HEK293 (cell line): ENCODE measurements at regions not wholly inside any gene's neighbourhood (a gene's known extent, or its start where the extent isn't known, plus 50 kb on each side); places are given as distances from the start of the nearest gene placed in this dataset.

ENCODE experiments used
- CTCF ChIA-PET: fragments of 350-600 bp; formaldehyde crosslinking; extraction: SDS; loops from one replicate; lab custom pipeline; 2021; ENCODE audit warnings: antibody characterized with exemption; lab: Yijun Ruan, JAX
- POLR2A ChIA-PET: fragments of 300-600 bp; formaldehyde crosslinking; extraction: SDS; loops from one replicate; lab custom pipeline; 2020; ENCODE audit warnings: antibody characterized with exemption, inconsistent platforms; lab: Yijun Ruan, JAX
- H3K27ac ChIP-seq: fragments of 200-500 bp; sonication (Bioruptor generic); 2 replicates; pipeline ENCODE4 v1.5.1; 2014; ENCODE audit warnings: low read depth, low read length, control low read depth, inconsistent platforms; ENCODE audit errors: extremely low read depth
- H3K36me3 ChIP-seq, 2 experiments: fragments of 200-500 bp in 1 of 2; sonication (Bioruptor generic) in 1 of 2; 1 replicate in 1 of 2; 2 replicates in 1 of 2; pipeline ENCODE4 v1.5.1; 2014 to 2017; ENCODE audit warnings: inconsistent platforms in 2 of 2, low read length in 2 of 2; ENCODE audit not compliant: control insufficient read depth in 2 of 2, insufficient read depth in 1 of 2
- H3K4me1 ChIP-seq: fragments of 200-500 bp; sonication (Bioruptor generic); 2 replicates; pipeline ENCODE4 v1.5.1; 2014; ENCODE audit warnings: mild to moderate bottlenecking, low read length, inconsistent platforms; ENCODE audit not compliant: control insufficient read depth, insufficient read depth
- H3K4me3 ChIP-seq: 2 replicates; pipeline ENCODE4 v1.5.1; 2011; ENCODE audit warnings: low read depth, mild to moderate bottlenecking, control low read depth, low read length, moderate library complexity
- H3K9me3 ChIP-seq: fragments of 200-500 bp; sonication (Bioruptor generic); 2 replicates; pipeline ENCODE4 v1.5.1; 2014; ENCODE audit warnings: low read depth, low read length, inconsistent platforms; ENCODE audit not compliant: control insufficient read depth, insufficient read depth
- FEZF1 ChIP-seq: fragments of 450-650 bp; formaldehyde crosslinking; IDR thresholded peaks from 2 replicates; pipeline ENCODE4 v1.5.1; 2016; ENCODE audit warnings: missing biosample characterization, missing genetic modification characterization
- GLI2 ChIP-seq: fragments of 450-650 bp; formaldehyde crosslinking; IDR thresholded peaks from 2 replicates; pipeline ENCODE4; 2017; ENCODE audit warnings: missing biosample characterization, missing genetic modification characterization, low read depth, borderline replicate concordance
- OSR2 ChIP-seq: fragments of 450-650 bp; formaldehyde crosslinking; IDR thresholded peaks from 2 replicates; pipeline ENCODE4 v1.5.1; 2016; ENCODE audit warnings: missing biosample characterization, missing genetic modification characterization
- SP2 ChIP-seq: fragments of 450-650 bp; formaldehyde crosslinking; IDR thresholded peaks from 2 replicates; pipeline ENCODE4 v1.5.1; 2016; ENCODE audit warnings: missing biosample characterization, missing genetic modification characterization
- TRIM28 ChIP-seq: IDR thresholded peaks from 2 replicates; pipeline ENCODE4 v1.6.1; 2011; ENCODE audit warnings: low read length, control low read depth, borderline replicate concordance
- ZBTB48 ChIP-seq: fragments of 450-650 bp; formaldehyde crosslinking; IDR thresholded peaks from 2 replicates; pipeline ENCODE4 v1.5.1; 2016; ENCODE audit warnings: missing biosample characterization, missing genetic modification characterization
- ZFP3 ChIP-seq: fragments of 450-650 bp; formaldehyde crosslinking; IDR thresholded peaks from 2 replicates; pipeline ENCODE4 v1.5.1; 2016; ENCODE audit warnings: low read depth, missing biosample characterization, missing genetic modification characterization
- ZNF239 ChIP-seq: fragments of 450-650 bp; formaldehyde crosslinking; IDR thresholded peaks from 2 replicates; pipeline ENCODE4 v1.5.1; 2016; ENCODE audit warnings: missing biosample characterization, missing genetic modification characterization
- ZNF354C ChIP-seq: fragments of 450-650 bp; formaldehyde crosslinking; IDR thresholded peaks from 2 replicates; pipeline ENCODE4 v1.5.1; 2016; ENCODE audit warnings: missing biosample characterization, missing genetic modification characterization, low read depth, borderline replicate concordance
- ZNF37A ChIP-seq: fragments of 450-650 bp; IDR thresholded peaks from 2 replicates; pipeline ENCODE4 v1.5.1; 2018; ENCODE audit warnings: missing biosample characterization, missing genetic modification characterization
- ZNF391 ChIP-seq: fragments of 450-650 bp; formaldehyde crosslinking; IDR thresholded peaks from 2 replicates; pipeline ENCODE4 v1.5.1; 2016; ENCODE audit warnings: low read depth, missing biosample characterization, missing genetic modification characterization, borderline replicate concordance
- ZNF501 ChIP-seq: fragments of 450-650 bp; formaldehyde crosslinking; IDR thresholded peaks from 2 replicates; pipeline ENCODE4 v1.5.1; 2016; ENCODE audit warnings: missing biosample characterization, missing genetic modification characterization
- ZNF624 ChIP-seq: fragments of 450-650 bp; formaldehyde crosslinking; IDR thresholded peaks from 2 replicates; pipeline ENCODE4 v1.5.1; 2017; ENCODE audit warnings: missing biosample characterization, missing genetic modification characterization
- ZNF747 ChIP-seq: fragments of 450-650 bp; formaldehyde crosslinking; IDR thresholded peaks from 2 replicates; pipeline ENCODE4 v1.5.1; 2016; ENCODE audit warnings: missing biosample characterization, missing genetic modification characterization
- ZNF792 ChIP-seq: fragments of 450-650 bp; formaldehyde crosslinking; IDR thresholded peaks from 2 replicates; pipeline ENCODE4 v1.5.1; 2016; ENCODE audit warnings: missing biosample characterization, missing genetic modification characterization
- ZNF843 ChIP-seq: fragments of 450-650 bp; formaldehyde crosslinking; IDR thresholded peaks from 2 replicates; pipeline ENCODE4 v1.5.1; 2016; ENCODE audit warnings: missing biosample characterization, missing genetic modification characterization
- TF ChIP-seq, protein P1 (sequence below): sonication (generic); formaldehyde crosslinking; IDR thresholded peaks from 2 replicates; pipeline ENCODE4 v1.8.1; 2022; ENCODE audit warnings: mild to moderate bottlenecking, moderate library complexity, missing genetic modification reagents
- TF ChIP-seq, protein P2 (sequence below): fragments of 450-650 bp; formaldehyde crosslinking; IDR thresholded peaks from 2 replicates; pipeline ENCODE4 v1.5.1; 2016; ENCODE audit warnings: missing biosample characterization, missing genetic modification characterization, low read depth
- TF ChIP-seq, protein P3 (sequence below): fragments of 450-650 bp; formaldehyde crosslinking; IDR thresholded peaks from 2 replicates; pipeline ENCODE4 v1.5.1; 2016; ENCODE audit warnings: missing biosample characterization, missing genetic modification characterization
- TF ChIP-seq, protein P4 (sequence below): fragments of 450-650 bp; IDR thresholded peaks from 2 replicates; pipeline ENCODE4 v1.5.1; 2018; ENCODE audit warnings: missing biosample characterization, mild to moderate bottlenecking, missing genetic modification characterization

DNA sequence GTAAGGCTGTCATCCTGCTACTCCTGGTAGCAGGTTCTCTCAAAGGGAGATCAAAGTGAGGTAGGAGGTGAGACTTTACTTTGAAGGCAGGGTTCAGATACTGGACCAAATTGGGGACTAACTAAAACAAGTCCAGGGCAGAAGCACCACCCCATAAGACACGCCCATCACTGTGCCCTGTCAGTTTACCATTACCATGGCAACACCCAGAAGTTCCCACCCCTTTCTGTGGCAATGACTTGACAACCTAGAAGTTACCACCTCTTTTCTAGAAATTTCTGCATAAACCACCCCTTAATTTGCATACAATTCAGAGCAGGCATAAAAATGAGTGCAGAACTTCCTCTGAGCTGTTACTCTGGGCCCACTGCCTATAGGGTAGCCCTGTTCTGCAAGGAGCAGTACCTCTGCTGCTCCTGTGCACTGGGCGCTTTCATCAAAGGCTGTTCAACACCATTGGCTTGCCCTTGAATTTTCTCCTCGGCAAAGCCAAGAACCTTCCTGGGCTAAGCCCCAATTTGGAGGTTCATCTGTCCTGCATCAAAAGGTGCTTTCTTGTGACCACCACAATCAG lies 64.8 kb upstream of the MAX start:
- no peak for TF ChIP-seq OSR2 (tag by site-specific recombination)
- Histone ChIP-seq H3K9me3 (no peaks in the 10 kb centered on the region), H3K27ac (no peak overlapping the region), H3K36me3 (no peaks in the 10 kb centered on the region), H3K4me1 (no peaks in the 10 kb centered on the region), H3K4me3 (no peak overlapping the region)
- CTCF ChIA-PET = interaction anchor here (2.0 kb wide), 1 partner anchor 792 kb away, joined by 5 read pairs; no protein-coding TSS in a partner anchor
- POLR2A ChIA-PET = no interaction called here

DNA sequence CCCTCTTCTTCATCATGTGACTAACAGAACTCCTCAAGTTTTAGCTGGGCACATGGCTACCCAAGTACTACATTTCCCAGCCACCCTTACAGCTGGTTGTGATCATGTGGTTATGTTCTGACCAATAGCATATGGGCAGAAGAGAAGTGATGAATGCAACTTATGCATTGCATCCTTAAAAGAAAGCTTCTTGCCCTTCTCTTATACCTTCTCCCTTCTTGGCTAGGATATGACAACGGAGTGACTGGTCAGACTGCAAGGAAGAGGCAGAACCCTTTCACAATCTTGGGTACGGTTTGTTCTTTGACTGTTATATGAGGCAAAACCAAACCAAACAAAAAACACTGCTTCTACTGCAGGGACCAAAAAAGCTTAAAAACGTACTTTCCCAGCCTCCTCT lies 66.5 kb upstream of the MAX start:
- CTCF ChIA-PET = interaction anchor here (0.7 to 2.0 kb wide), 6 partner anchors 244 to 792 kb away, joined by 3 to 7 read pairs (median 4); partner anchors contain the start of gene FUT8
- H3K4me1 ChIP-seq = no peaks in the 10 kb centered on the region
- no peaks in the 10 kb centered on the region for H3K36me3 ChIP-seq
- TF ChIP-seq ZNF354C (tag by site-specific recombination) (no peak), ZNF239 (no peak), SP2 (no peak), ZNF843 (no peak), ZNF792 (tag by site-specific recombination) (no peak), ZNF37A (tag by site-specific recombination) (no peak), FEZF1 (tag by site-specific recombination) (no peak), ZNF747 (tag by site-specific recombination) (no peak)
- TF ChIP-seq, protein P1, sequence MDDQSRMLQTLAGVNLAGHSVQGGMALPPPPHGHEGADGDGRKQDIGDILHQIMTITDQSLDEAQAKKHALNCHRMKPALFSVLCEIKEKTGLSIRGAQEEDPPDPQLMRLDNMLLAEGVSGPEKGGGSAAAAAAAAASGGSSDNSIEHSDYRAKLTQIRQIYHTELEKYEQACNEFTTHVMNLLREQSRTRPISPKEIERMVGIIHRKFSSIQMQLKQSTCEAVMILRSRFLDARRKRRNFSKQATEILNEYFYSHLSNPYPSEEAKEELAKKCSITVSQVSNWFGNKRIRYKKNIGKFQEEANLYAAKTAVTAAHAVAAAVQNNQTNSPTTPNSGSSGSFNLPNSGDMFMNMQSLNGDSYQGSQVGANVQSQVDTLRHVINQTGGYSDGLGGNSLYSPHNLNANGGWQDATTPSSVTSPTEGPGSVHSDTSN (CRISPR knock-in tag) = no peak
- no peak overlapping the region for H3K4me3 ChIP-seq
- POLR2A ChIA-PET = interaction anchor here (1.1 kb wide), 1 partner anchor 243 kb away, joined by 3 read pairs; no protein-coding TSS in a partner anchor
- H3K27ac ChIP-seq = no peak overlapping the region
- H3K9me3 ChIP-seq = no peaks in the 10 kb centered on the region

DNA sequence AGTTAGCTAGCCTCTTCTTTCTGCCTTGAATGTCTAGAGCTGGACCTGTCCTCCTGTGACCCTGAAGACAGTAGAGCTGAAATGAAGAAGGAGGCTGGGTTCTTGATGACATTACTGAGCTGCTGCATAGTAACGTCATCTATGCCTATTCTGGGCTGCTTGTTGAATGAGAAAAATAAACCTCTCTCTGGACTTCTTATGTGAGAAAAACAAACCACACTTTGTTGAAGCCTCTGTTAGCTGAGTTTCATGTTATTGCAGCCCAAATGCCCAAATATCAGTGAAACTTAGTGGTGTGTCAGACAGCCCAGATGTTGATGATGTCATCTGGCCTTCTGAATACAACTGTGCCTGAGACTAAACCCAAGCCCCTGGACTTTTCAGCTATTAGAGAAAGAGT lies 67.0 kb upstream of the MAX start:
- no peaks in the 10 kb centered on the region for H3K36me3 ChIP-seq
- no peak overlapping the region for H3K4me3 ChIP-seq
- no peak overlapping the region for H3K27ac ChIP-seq
- ChIA-PET CTCF (interaction anchor here (0.7 to 2.0 kb wide), 6 partner anchors 36 to 792 kb away, joined by 3 to 7 read pairs (median 4); partner anchors contain the start of gene FUT8), POLR2A (no interaction called here)
- H3K9me3 ChIP-seq = no peaks in the 10 kb centered on the region
- no peaks in the 10 kb centered on the region for H3K4me1 ChIP-seq
- TF ChIP-seq ZBTB48 (tag by site-specific recombination) = no peak
- TF ChIP-seq, protein P2, sequence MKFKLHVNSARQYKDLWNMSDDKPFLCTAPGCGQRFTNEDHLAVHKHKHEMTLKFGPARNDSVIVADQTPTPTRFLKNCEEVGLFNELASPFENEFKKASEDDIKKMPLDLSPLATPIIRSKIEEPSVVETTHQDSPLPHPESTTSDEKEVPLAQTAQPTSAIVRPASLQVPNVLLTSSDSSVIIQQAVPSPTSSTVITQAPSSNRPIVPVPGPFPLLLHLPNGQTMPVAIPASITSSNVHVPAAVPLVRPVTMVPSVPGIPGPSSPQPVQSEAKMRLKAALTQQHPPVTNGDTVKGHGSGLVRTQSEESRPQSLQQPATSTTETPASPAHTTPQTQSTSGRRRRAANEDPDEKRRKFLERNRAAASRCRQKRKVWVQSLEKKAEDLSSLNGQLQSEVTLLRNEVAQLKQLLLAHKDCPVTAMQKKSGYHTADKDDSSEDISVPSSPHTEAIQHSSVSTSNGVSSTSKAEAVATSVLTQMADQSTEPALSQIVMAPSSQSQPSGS = peak; percentile 67

DNA sequence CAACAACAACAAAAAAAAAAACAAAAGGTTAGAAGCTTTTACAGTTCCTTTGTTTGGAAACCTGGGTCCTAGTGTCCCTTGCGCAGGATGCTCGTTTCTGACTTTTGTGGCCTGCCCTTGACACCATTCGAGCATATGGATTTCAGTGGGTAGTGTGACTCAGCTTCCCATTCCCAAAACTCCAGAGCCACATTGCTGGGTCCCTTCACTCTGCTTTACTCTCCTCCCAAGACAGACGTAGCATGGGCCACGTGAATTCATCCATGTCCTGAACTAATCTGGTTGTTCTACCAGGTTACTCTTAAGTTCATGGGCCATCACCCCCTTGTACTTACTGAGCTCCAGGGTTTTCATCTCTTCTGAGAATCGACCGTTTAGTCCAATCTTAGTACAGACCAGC lies 68.0 kb upstream of the MAX start:
- H3K4me3 ChIP-seq = no peak overlapping the region
- H3K9me3 ChIP-seq = no peaks in the 10 kb centered on the region
- POLR2A ChIA-PET = interaction anchor here (0.6 to 1.2 kb wide), 3 partner anchors 38 to 241 kb away, joined by 3 to 6 read pairs (median 5); no protein-coding TSS in a partner anchor
- CTCF ChIA-PET = interaction anchor here (0.7 to 1.0 kb wide), 2 partner anchors 28 to 900 kb away, joined by 4 to 5 read pairs; no protein-coding TSS in a partner anchor
- H3K27ac ChIP-seq = no peak overlapping the region
- H3K4me1 ChIP-seq = no peaks in the 10 kb centered on the region
- H3K36me3 ChIP-seq = no peaks in the 10 kb centered on the region
- no peak for TF ChIP-seq ZNF624 (tag by site-specific recombination)
- TF ChIP-seq GLI2 (tag by site-specific recombination) = no peak
- TF ChIP-seq ZNF501 (tag by site-specific recombination) = no peak
- TF ChIP-seq, protein P3, sequence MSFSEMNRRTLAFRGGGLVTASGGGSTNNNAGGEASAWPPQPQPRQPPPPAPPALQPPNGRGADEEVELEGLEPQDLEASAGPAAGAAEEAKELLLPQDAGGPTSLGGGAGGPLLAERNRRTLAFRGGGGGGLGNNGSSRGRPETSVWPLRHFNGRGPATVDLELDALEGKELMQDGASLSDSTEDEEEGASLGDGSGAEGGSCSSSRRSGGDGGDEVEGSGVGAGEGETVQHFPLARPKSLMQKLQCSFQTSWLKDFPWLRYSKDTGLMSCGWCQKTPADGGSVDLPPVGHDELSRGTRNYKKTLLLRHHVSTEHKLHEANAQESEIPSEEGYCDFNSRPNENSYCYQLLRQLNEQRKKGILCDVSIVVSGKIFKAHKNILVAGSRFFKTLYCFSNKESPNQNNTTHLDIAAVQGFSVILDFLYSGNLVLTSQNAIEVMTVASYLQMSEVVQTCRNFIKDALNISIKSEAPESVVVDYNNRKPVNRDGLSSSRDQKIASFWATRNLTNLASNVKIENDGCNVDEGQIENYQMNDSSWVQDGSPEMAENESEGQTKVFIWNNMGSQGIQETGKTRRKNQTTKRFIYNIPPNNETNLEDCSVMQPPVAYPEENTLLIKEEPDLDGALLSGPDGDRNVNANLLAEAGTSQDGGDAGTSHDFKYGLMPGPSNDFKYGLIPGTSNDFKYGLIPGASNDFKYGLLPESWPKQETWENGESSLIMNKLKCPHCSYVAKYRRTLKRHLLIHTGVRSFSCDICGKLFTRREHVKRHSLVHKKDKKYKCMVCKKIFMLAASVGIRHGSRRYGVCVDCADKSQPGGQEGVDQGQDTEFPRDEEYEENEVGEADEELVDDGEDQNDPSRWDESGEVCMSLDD (tag by site-specific recombination) = no peak
- no peak for TF ChIP-seq TRIM28
- TF ChIP-seq, protein P4, sequence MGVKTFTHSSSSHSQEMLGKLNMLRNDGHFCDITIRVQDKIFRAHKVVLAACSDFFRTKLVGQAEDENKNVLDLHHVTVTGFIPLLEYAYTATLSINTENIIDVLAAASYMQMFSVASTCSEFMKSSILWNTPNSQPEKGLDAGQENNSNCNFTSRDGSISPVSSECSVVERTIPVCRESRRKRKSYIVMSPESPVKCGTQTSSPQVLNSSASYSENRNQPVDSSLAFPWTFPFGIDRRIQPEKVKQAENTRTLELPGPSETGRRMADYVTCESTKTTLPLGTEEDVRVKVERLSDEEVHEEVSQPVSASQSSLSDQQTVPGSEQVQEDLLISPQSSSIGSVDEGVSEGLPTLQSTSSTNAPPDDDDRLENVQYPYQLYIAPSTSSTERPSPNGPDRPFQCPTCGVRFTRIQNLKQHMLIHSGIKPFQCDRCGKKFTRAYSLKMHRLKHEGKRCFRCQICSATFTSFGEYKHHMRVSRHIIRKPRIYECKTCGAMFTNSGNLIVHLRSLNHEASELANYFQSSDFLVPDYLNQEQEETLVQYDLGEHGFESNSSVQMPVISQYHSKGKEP (tag by site-specific recombination) = no peak
- TF ChIP-seq ZNF391 (tag by site-specific recombination) = no peak
- TF ChIP-seq ZFP3 (tag by site-specific recombination) = no peak
